PC-9 (cell line): ENCODE measurements at regions not wholly inside any gene's neighbourhood (a gene's known extent, or its start where the extent isn't known, plus 50 kb on each side); places are given as distances from the start of the nearest gene placed in this dataset.

Source experiments
- BruUV-seq: library from RNA; stranded (reverse); fragments of 400-500 nt; replicated peaks from 2 replicates; lab custom pipeline; 2021; lab: Mats Ljungman, UMichigan
- CTCF ChIA-PET: fragments of 300-600 bp; sonication (Branson Sonifier 250); formaldehyde crosslinking; loops from one replicate; lab custom pipeline; 2022; ENCODE audit warnings: antibody characterized with exemption; lab: Charles Lee
- POLR2A ChIA-PET: fragments of 300-600 bp; sonication (Branson Sonifier 250); formaldehyde crosslinking; loops from one replicate; lab custom pipeline; 2022; ENCODE audit warnings: antibody characterized with exemption; ENCODE audit not compliant: unreplicated experiment; lab: Charles Lee
- DNase-seq, 2 experiments: peaks; one replicate each; pipeline versions ENCODE4 v3.0.0 to v3.0.0-alpha.2; 2015 to 2022; ENCODE audit warnings: mixed read lengths in 1 of 2
- H2AFZ ChIP-seq: fragments of 200-600 bp; sonication (generic); 2 replicates; pipeline ENCODE4 v1.8.1; 2017; ENCODE audit warnings: antibody characterized with exemption
- H3F3A ChIP-seq: fragments of 200-600 bp; sonication (generic); 2 replicates; pipeline ENCODE4 v1.8.1; 2017; ENCODE audit warnings: antibody characterized with exemption, mild to moderate bottlenecking, low read depth; ENCODE audit not compliant: insufficient read depth
- H3K27ac ChIP-seq: fragments of 200-600 bp; sonication (generic); 2 replicates; pipeline ENCODE4 v1.6.1; 2016; ENCODE audit warnings: mixed run types
- H3K27me3 ChIP-seq: fragments of 200-600 bp; sonication (generic); 2 replicates; pipeline ENCODE4 v1.6.1; 2016; ENCODE audit warnings: low read depth, mixed run types; ENCODE audit not compliant: insufficient read depth
- H3K36me3 ChIP-seq: fragments of 200-600 bp; sonication (generic); 2 replicates; pipeline ENCODE4 v1.6.1; 2016; ENCODE audit warnings: low read depth, mixed run types
- H3K4me1 ChIP-seq: fragments of 200-600 bp; sonication (generic); replicated peaks from 2 replicates; pipeline ENCODE4 v1.6.1; 2016; ENCODE audit warnings: mixed run types; ENCODE audit not compliant: insufficient read depth
- H3K4me2 ChIP-seq: fragments of 200-600 bp; sonication (generic); 2 replicates; pipeline ENCODE4 v1.6.1; 2017; ENCODE audit warnings: mixed run types
- H3K4me3 ChIP-seq: fragments of 200-600 bp; sonication (generic); 2 replicates; pipeline ENCODE4 v1.6.1; 2016; ENCODE audit warnings: mixed run types
- H3K79me2 ChIP-seq: fragments of 200-600 bp; sonication (generic); 2 replicates; pipeline ENCODE4 v1.6.1; 2017; ENCODE audit warnings: low read depth, mixed run types
- H3K9me2 ChIP-seq: fragments of 200-600 bp; sonication (generic); 2 replicates; pipeline ENCODE4 v1.8.1; 2017; ENCODE audit warnings: mild to moderate bottlenecking; ENCODE audit not compliant: insufficient read depth
- H3K9me3 ChIP-seq: fragments of 200-600 bp; sonication (generic); 2 replicates; pipeline ENCODE4 v1.8.1; 2016; ENCODE audit warnings: low read depth; ENCODE audit not compliant: insufficient read depth
- H4K20me1 ChIP-seq: fragments of 200-600 bp; sonication (generic); 2 replicates; pipeline ENCODE4 v1.8.1; 2017; ENCODE audit not compliant: insufficient read depth
- EZH2 ChIP-seq: fragments of 200-600 bp; sonication (generic); IDR thresholded peaks from 2 replicates; pipeline ENCODE4 v1.8.0; 2017; ENCODE audit warnings: antibody characterized with exemption, low read depth
- intact Hi-C: fragments of 100-400 bp; cut with micrococcal nuclease; formaldehyde crosslinking; loops from one replicate; pipeline ENCODE4 v1.10.0; 2022; ENCODE audit not compliant: unreplicated experiment
- TF ChIP-seq, protein P1 (sequence below): fragments of 200-600 bp; sonication (generic); conservative IDR thresholded peaks from 2 replicates; pipeline ENCODE4 v1.6.1; 2017; ENCODE audit warnings: mixed run types, antibody characterized with exemption, mild to moderate bottlenecking, moderate library complexity

DNA sequence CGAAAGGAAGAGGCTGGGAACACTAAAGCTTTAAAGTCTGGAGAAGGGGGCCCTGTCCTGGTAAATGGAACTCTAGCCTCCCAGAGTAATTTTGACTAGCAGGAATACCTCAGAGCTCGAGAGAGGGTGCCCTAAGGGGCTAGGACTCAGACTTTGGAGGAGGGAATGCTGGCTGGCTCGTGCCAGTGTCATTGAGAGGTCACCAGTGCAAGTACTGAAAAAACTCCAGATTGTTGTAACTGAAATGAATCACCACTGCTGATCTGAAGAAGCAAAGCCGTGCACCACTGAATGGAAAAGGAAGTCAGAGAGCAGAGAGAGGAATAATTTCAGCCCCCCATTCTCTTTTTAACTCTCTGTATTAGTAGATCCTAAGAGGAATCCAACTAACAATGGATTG, 690.2 kb downstream of the FAT4 start:
- Histone ChIP-seq H3K4me2 (no peak overlapping the region), H3K27ac (no peak overlapping the region), H3K79me2 (no peaks in the 10 kb centered on the region), H2AFZ (no peak overlapping the region; the same call in 1 of the 2 replicates), H3K36me3 (no peaks in the 10 kb centered on the region), H3F3A (no peaks in the 10 kb centered on the region), H3K9me3 (no peaks in the 10 kb centered on the region), H3K27me3 (no peaks in the 10 kb centered on the region), H3K9me2 (no peaks in the 10 kb centered on the region; the same call in 1 of the 2 replicates), H4K20me1 (no peaks in the 10 kb centered on the region), H3K4me3 (no peak overlapping the region), H3K4me1 (no peaks in the 10 kb centered on the region)
- TF ChIP-seq, protein P1, sequence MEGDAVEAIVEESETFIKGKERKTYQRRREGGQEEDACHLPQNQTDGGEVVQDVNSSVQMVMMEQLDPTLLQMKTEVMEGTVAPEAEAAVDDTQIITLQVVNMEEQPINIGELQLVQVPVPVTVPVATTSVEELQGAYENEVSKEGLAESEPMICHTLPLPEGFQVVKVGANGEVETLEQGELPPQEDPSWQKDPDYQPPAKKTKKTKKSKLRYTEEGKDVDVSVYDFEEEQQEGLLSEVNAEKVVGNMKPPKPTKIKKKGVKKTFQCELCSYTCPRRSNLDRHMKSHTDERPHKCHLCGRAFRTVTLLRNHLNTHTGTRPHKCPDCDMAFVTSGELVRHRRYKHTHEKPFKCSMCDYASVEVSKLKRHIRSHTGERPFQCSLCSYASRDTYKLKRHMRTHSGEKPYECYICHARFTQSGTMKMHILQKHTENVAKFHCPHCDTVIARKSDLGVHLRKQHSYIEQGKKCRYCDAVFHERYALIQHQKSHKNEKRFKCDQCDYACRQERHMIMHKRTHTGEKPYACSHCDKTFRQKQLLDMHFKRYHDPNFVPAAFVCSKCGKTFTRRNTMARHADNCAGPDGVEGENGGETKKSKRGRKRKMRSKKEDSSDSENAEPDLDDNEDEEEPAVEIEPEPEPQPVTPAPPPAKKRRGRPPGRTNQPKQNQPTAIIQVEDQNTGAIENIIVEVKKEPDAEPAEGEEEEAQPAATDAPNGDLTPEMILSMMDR = no peak
- TF ChIP-seq EZH2 = no peak
- intact Hi-C loops = no loop called here
- CTCF ChIA-PET = no interaction called here
- no peak for DNase-seq
- POLR2A ChIA-PET = no interaction called here
- BruUV-seq = no TSS peak

DNA sequence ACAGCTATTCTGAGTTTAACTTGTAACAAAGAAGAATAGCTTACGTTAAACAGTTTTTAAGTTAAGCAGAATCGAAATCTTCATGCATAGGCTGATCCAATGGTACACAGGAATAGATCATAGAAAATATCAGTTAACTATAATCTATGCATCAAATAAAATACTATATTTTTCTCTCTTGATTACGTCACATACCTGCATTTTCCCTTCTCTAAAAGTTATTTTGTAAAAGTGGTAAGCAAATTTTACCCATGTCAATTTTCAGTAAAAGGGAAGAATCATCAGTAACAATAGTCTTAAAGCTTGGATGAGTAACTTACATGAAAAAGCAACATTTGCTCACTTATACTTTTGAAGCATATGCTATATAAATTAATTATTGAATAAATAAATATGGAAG, 692.4 kb downstream of the FAT4 start:
- intact Hi-C loops = no loop called here
- TF ChIP-seq, protein P1 = no peak
- no peak for TF ChIP-seq EZH2
- ChIA-PET POLR2A (no interaction called here), CTCF (no interaction called here)
- H2AFZ ChIP-seq = no peak overlapping the region
- no peaks in the 10 kb centered on the region for H3F3A ChIP-seq
- no peak overlapping the region for H3K4me2 ChIP-seq
- H3K9me2 ChIP-seq = no peaks in the 10 kb centered on the region; the same call in 1 of the 2 replicates
- no peaks in the 10 kb centered on the region for H3K79me2 ChIP-seq
- DNase-seq = no peak
- no peaks in the 10 kb centered on the region for H3K4me1 ChIP-seq
- no TSS peak for BruUV-seq
- H3K9me3 ChIP-seq = no peaks in the 10 kb centered on the region
- no peaks in the 10 kb centered on the region for H4K20me1 ChIP-seq
- no peak overlapping the region for H3K27ac ChIP-seq
- no peaks in the 10 kb centered on the region for H3K27me3 ChIP-seq
- H3K4me3 ChIP-seq = no peak overlapping the region
- H3K36me3 ChIP-seq = no peaks in the 10 kb centered on the region

DNA sequence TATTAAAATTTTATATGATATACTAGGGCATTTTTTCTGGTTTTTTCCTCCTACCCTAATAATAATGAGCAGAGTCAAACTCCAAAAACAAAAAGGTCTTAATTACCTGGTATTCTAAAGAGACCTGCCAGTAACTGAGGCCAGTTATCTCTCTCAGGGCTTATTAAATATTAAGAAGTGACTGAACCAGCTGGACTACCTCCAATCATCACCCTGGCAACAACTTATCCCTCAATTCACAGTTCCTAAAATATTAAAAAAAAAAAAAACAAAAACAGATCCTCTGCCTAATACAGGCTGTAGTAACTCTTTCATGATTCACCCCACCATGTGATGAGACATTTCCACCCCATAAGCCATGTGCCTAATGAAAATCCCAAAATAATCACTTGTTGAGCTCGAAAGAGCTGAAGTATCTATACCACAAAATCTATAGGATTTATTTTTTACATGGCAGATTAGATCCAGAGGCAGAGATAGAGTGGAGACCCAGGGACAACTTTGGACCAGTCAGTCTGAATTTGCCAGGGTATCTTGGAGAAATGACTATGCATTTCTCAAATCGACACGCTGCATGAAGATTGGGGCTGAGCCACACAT, 698.0 kb downstream of the FAT4 start:
- Histone ChIP-seq H3F3A (no peaks in the 10 kb centered on the region), H3K4me3 (no peak overlapping the region), H3K4me2 (no peak overlapping the region), H3K9me2 (no peaks in the 10 kb centered on the region; the same call in 1 of the 2 replicates), H3K27me3 (no peaks in the 10 kb centered on the region), H4K20me1 (no peaks in the 10 kb centered on the region), H3K79me2 (no peaks in the 10 kb centered on the region), H3K4me1 (no peaks in the 10 kb centered on the region), H3K27ac (no peak overlapping the region), H3K36me3 (no peaks in the 10 kb centered on the region), H3K9me3 (no peaks in the 10 kb centered on the region), H2AFZ (no peak overlapping the region)
- TF ChIP-seq EZH2 = no peak
- TF ChIP-seq, protein P1 = no peak
- POLR2A ChIA-PET = no interaction called here
- no TSS peak for BruUV-seq
- CTCF ChIA-PET = no interaction called here
- no peak for DNase-seq
- intact Hi-C loops = no loop called here
